Loucy (cell line): ENCODE measurements at regions not wholly inside any gene's neighbourhood (a gene's known extent, or its start where the extent isn't known, plus 50 kb on each side); places are given as distances from the start of the nearest gene placed in this dataset.

Experiments
- EZH2phosphoT487 ChIP-seq: fragments of 200-600 bp; IDR thresholded peaks from 2 replicates; pipeline ENCODE4 v1.6.1; 2018; ENCODE audit warnings: antibody characterized with exemption, mild to moderate bottlenecking, moderate library complexity, borderline replicate concordance
- TF ChIP-seq, protein P1 (sequence below): fragments of 200-600 bp; sonication (generic); conservative IDR thresholded peaks from 2 replicates; pipeline ENCODE4 v1.5.1; 2014; ENCODE audit warnings: mild to moderate bottlenecking, antibody characterized with exemption, low read length

DNA sequence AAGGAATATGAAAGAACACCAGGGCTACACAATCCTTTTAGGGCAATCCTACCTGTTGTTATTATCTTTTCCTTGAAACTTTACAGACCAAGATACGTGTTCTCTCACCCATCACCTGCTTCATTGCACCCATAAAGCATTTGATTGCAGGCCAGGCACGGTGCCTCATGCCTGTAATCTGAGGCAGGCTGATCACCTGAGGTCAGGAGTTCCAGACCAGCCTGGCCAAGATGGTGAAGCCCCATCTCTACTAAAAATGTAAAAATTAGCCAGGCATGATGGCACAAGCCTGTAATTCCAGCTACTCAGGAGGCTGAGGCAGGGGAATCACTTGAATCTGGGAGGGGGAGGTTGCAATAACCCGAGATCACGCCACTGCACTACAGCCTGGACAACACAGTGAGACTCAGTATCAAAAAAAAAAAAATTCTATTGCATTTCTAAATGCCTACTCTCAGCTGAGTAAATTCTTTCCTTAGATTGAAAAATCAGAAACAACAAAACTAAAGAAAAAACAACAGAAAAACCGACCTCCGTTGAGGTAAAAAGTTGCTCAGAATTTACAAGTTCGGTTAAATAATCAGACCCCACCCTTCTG lies 183.7 kb upstream of the TMEM132C start:
- TF ChIP-seq, protein P1, sequence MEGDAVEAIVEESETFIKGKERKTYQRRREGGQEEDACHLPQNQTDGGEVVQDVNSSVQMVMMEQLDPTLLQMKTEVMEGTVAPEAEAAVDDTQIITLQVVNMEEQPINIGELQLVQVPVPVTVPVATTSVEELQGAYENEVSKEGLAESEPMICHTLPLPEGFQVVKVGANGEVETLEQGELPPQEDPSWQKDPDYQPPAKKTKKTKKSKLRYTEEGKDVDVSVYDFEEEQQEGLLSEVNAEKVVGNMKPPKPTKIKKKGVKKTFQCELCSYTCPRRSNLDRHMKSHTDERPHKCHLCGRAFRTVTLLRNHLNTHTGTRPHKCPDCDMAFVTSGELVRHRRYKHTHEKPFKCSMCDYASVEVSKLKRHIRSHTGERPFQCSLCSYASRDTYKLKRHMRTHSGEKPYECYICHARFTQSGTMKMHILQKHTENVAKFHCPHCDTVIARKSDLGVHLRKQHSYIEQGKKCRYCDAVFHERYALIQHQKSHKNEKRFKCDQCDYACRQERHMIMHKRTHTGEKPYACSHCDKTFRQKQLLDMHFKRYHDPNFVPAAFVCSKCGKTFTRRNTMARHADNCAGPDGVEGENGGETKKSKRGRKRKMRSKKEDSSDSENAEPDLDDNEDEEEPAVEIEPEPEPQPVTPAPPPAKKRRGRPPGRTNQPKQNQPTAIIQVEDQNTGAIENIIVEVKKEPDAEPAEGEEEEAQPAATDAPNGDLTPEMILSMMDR = no peak
- no peak for TF ChIP-seq EZH2phosphoT487
